ENCODE measurements at regions not wholly inside any gene's neighbourhood (a gene's known extent, or its start where the extent isn't known, plus 50 kb on each side); places are given as distances from the start of the nearest gene placed in this dataset.

- peak; percentile 50 for TF ChIP-seq CTCF (IDR thresholded peaks at IDR 0.05; ENCODE audit: insufficient read depth, low read length, poor library complexity, severe bottlenecking)
- Histone ChIP-seq H3K4me3 (replicated peaks; ENCODE audit: low read depth, low read length) (no peak overlapping the region), H3K36me3 (ENCODE audit: control insufficient read depth, insufficient read depth, low read length) (no peaks in the 10 kb centered on the region), H3K27me3 (replicated peaks; ENCODE audit: control insufficient read depth, insufficient read depth, low read length) (no peaks in the 10 kb centered on the region)
- DNase-seq (ENCODE audit: extremely low read depth, insufficient read length), result no peak
These were observed 94.3 kb upstream of the BMAL1 start for GRCh38 chr11:13183094-13183825.

GRCh38 chr11:13183826-13184196 is 93.8 kb upstream of the BMAL1 start:
- no peak for DNase-seq (ENCODE audit: extremely low read depth, insufficient read length)
- Histone ChIP-seq H3K4me3 (replicated peaks; ENCODE audit: low read depth, low read length) (no peak overlapping the region), H3K36me3 (ENCODE audit: control insufficient read depth, insufficient read depth, low read length) (no peaks in the 10 kb centered on the region), H3K27me3 (replicated peaks; ENCODE audit: control insufficient read depth, insufficient read depth, low read length) (no peaks in the 10 kb centered on the region)
- no peak for TF ChIP-seq CTCF (IDR thresholded peaks at IDR 0.05; ENCODE audit: insufficient read depth, low read length, poor library complexity, severe bottlenecking)

- Histone ChIP-seq H3K27me3 (replicated peaks; ENCODE audit: control insufficient read depth, insufficient read depth, low read length) (no peaks in the 10 kb centered on the region), H3K36me3 (ENCODE audit: control insufficient read depth, insufficient read depth, low read length) (no peaks in the 10 kb centered on the region), H3K4me3 (replicated peaks; ENCODE audit: low read depth, low read length) (no peak overlapping the region)
- DNase-seq (ENCODE audit: extremely low read depth, insufficient read length), result no peak
- no peak for TF ChIP-seq CTCF (IDR thresholded peaks at IDR 0.05; ENCODE audit: insufficient read depth, low read length, poor library complexity, severe bottlenecking)
These were observed 93.2 kb upstream of the BMAL1 start for GRCh38 chr11:13184295-13184794.

GRCh38 chr11:13188179-13188578 is 89.4 kb upstream of the BMAL1 start:
- H3K4me3 ChIP-seq (replicated peaks; ENCODE audit: low read depth, low read length), result no peak overlapping the region
- no peaks in the 10 kb centered on the region for H3K36me3 ChIP-seq (ENCODE audit: control insufficient read depth, insufficient read depth, low read length)
- no peak for DNase-seq (ENCODE audit: extremely low read depth, insufficient read length)
- no peak for TF ChIP-seq CTCF (IDR thresholded peaks at IDR 0.05; ENCODE audit: insufficient read depth, low read length, poor library complexity, severe bottlenecking)
- no peaks in the 10 kb centered on the region for H3K27me3 ChIP-seq (replicated peaks; ENCODE audit: control insufficient read depth, insufficient read depth, low read length)

- no peak overlapping the region for H3K4me3 ChIP-seq (replicated peaks; ENCODE audit: low read depth, low read length)
- no peaks in the 10 kb centered on the region; the same call in 1 of the 2 replicates for H3K27me3 ChIP-seq (replicated peaks; ENCODE audit: control insufficient read depth, insufficient read depth, low read length)
- DNase-seq (ENCODE audit: extremely low read depth, insufficient read length), result no peak
- no peak for TF ChIP-seq CTCF (IDR thresholded peaks at IDR 0.05; ENCODE audit: insufficient read depth, low read length, poor library complexity, severe bottlenecking)
- H3K36me3 ChIP-seq (ENCODE audit: control insufficient read depth, insufficient read depth, low read length), result no peaks in the 10 kb centered on the region
These were observed 87.8 kb upstream of the BMAL1 start for GRCh38 chr11:13189561-13190426.
